NB4 (cell line): ENCODE measurements at regions not wholly inside any gene's neighbourhood (a gene's known extent, or its start where the extent isn't known, plus 50 kb on each side); places are given as distances from the start of the nearest gene placed in this dataset.

Experiments
- MYC ChIP-seq: IDR thresholded peaks from 2 replicates; pipeline ENCODE4 v1.6.1; 2011; ENCODE audit warnings: low read depth, low read length
- POLR2A ChIP-seq: IDR thresholded peaks from 2 replicates; pipeline ENCODE4 v1.6.1; 2011; ENCODE audit warnings: mild to moderate bottlenecking; ENCODE audit not compliant: insufficient read length; ENCODE audit errors: extremely low read depth
- TF ChIP-seq, protein P1 (sequence below): IDR thresholded peaks from one replicate; pipeline ENCODE4 v1.5.1; 2012; ENCODE audit warnings: low read depth, low read length
- TF ChIP-seq, protein P2 (sequence below): IDR thresholded peaks from 2 replicates; pipeline ENCODE4 v1.6.1; 2011; ENCODE audit warnings: low read depth, low read length

DNA sequence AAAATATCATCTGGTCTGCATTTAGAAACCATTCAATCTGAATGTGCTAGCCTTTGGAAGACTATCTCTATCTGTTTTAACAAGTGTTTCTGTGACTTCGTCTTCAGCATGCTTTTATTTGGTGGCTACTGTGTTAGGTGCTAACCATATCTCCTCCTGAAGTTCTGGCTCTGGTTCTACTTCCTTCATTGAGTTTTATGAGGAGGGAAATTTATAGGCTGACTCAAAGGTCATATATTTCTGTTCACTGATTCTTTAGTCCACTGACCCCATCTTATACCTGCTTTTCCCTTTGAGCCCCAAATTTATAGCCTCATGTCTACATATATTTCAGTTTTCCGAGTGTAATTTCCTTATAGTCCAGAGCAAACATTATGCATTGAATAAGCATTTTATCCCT lies 295.0 kb upstream of the RASGRP1 start:
- TF ChIP-seq, protein P1, sequence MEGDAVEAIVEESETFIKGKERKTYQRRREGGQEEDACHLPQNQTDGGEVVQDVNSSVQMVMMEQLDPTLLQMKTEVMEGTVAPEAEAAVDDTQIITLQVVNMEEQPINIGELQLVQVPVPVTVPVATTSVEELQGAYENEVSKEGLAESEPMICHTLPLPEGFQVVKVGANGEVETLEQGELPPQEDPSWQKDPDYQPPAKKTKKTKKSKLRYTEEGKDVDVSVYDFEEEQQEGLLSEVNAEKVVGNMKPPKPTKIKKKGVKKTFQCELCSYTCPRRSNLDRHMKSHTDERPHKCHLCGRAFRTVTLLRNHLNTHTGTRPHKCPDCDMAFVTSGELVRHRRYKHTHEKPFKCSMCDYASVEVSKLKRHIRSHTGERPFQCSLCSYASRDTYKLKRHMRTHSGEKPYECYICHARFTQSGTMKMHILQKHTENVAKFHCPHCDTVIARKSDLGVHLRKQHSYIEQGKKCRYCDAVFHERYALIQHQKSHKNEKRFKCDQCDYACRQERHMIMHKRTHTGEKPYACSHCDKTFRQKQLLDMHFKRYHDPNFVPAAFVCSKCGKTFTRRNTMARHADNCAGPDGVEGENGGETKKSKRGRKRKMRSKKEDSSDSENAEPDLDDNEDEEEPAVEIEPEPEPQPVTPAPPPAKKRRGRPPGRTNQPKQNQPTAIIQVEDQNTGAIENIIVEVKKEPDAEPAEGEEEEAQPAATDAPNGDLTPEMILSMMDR: no peak
- TF ChIP-seq POLR2A (no peak), MYC (no peak)
- TF ChIP-seq, protein P2, sequence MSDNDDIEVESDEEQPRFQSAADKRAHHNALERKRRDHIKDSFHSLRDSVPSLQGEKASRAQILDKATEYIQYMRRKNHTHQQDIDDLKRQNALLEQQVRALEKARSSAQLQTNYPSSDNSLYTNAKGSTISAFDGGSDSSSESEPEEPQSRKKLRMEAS: no peak
